OCI-LY3 (cell line): ENCODE measurements at regions not wholly inside any gene's neighbourhood (a gene's known extent, or its start where the extent isn't known, plus 50 kb on each side); places are given as distances from the start of the nearest gene placed in this dataset.
"Not testable (repeated sequence)": the region's sequence is repeated elsewhere in the genome, so short reads cannot be mapped to it uniquely, and the experiment has no call there.

Source experiments
- H2AFZ ChIP-seq: fragments of 200-600, 300-600 bp; shearing (Covaris generic); 2 replicates; pipeline ENCODE4 v1.6.0; 2014; ENCODE audit warnings: antibody characterized with exemption, low read depth, low read length
- H3K27ac ChIP-seq: fragments of 200-600, 300-600 bp; sonication (generic); 2 replicates; pipeline ENCODE4 v1.5.1; 2014; ENCODE audit warnings: mild to moderate bottlenecking, low read length, moderate library complexity, mixed read lengths
- H3K27me3 ChIP-seq: fragments of 200-600, 300-600 bp; sonication (generic); 2 replicates; pipeline ENCODE4 v1.6.1; 2014; ENCODE audit warnings: low read depth, low read length, mixed read lengths
- H3K36me3 ChIP-seq: fragments of 200-600, 300-600 bp; sonication (generic); replicated peaks from 2 replicates; pipeline ENCODE3; 2014; ENCODE audit warnings: low read depth, low read length, mixed read lengths
- H3K4me1 ChIP-seq: fragments of 300-600, 200-600 bp; sonication (generic); 2 replicates; pipeline ENCODE4 v1.6.1; 2014; ENCODE audit warnings: low read length, mixed read lengths
- H3K4me2 ChIP-seq: fragments of 200-600, 300-600 bp; sonication (generic); 2 replicates; pipeline ENCODE4 v1.6.1; 2014; ENCODE audit warnings: low read length, mixed read lengths
- H3K4me3 ChIP-seq: fragments of 300-600, 200-600 bp; sonication (generic); 2 replicates; pipeline ENCODE4 v1.5.1; 2014; ENCODE audit warnings: antibody characterized with exemption, mild to moderate bottlenecking, low read length, moderate library complexity
- H3K79me2 ChIP-seq: fragments of 300-600, 200-600 bp; shearing (Covaris generic); 2 replicates; pipeline ENCODE4 v1.6.1; 2014; ENCODE audit warnings: mild to moderate bottlenecking, low read length, mixed read lengths
- H3K9ac ChIP-seq: fragments of 300-600, 200-600 bp; shearing (Covaris generic); 2 replicates; pipeline ENCODE4 v1.6.0; 2014; ENCODE audit warnings: mild to moderate bottlenecking, low read length, moderate library complexity
- H3K9me3 ChIP-seq: fragments of 200-600, 300-600 bp; shearing (Covaris generic); 2 replicates; pipeline ENCODE4 v1.6.1; 2014; ENCODE audit warnings: low read length, mixed read lengths; ENCODE audit not compliant: insufficient read depth
- H4K20me1 ChIP-seq: fragments of 200-600, 300-600 bp; sonication (generic); 2 replicates; pipeline ENCODE4 v1.6.1; 2016; ENCODE audit warnings: low read length, mixed read lengths; ENCODE audit not compliant: insufficient read depth
- EZH2phosphoT487 ChIP-seq: fragments of 200-600 bp; shearing (Covaris generic); IDR thresholded peaks from 2 replicates; pipeline ENCODE4 v1.6.1; 2018; ENCODE audit warnings: antibody characterized with exemption, mixed run types, low read depth
- TF ChIP-seq, protein P1 (sequence below): fragments of 200-600, 300-600 bp; sonication (generic); IDR thresholded peaks from 2 replicates; pipeline ENCODE4 v1.5.1; 2014; ENCODE audit warnings: antibody characterized with exemption, low read length, low read depth

DNA sequence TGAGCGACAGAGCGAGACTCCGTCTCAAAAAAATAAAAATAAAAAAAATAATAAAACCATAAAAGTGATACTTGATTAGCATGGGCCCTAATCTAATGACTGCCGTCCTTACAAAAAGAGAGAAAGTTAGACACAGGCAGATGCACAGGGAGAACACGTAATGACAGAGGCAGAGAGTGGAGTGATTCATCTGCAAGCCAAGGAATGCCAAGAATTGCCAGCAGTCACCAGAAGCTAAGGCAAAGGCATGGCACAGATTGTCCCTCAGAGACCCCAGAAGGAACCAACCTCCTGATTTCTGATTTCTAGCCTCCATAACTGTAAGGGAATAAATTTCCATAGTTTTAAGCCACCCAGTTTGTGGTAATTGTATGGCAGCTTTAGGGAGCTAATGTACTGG is 79.6 kb upstream of the FREM1 start:
- Histone ChIP-seq H3K9me3 (no peaks in the 10 kb centered on the region), H3K36me3 (no peaks in the 10 kb centered on the region), H4K20me1 (no peaks in the 10 kb centered on the region), H3K79me2 (no peaks in the 10 kb centered on the region), H3K4me2 (no peak overlapping the region), H2AFZ (no peak overlapping the region), H3K9ac (no peak overlapping the region), H3K27me3 (no peaks in the 10 kb centered on the region), H3K27ac (no peak overlapping the region), H3K4me1 (peaks cover 3% of the 10 kb centered on the region; the same call in 1 of the 2 replicates), H3K4me3 (no peak overlapping the region)
- TF ChIP-seq, protein P1, sequence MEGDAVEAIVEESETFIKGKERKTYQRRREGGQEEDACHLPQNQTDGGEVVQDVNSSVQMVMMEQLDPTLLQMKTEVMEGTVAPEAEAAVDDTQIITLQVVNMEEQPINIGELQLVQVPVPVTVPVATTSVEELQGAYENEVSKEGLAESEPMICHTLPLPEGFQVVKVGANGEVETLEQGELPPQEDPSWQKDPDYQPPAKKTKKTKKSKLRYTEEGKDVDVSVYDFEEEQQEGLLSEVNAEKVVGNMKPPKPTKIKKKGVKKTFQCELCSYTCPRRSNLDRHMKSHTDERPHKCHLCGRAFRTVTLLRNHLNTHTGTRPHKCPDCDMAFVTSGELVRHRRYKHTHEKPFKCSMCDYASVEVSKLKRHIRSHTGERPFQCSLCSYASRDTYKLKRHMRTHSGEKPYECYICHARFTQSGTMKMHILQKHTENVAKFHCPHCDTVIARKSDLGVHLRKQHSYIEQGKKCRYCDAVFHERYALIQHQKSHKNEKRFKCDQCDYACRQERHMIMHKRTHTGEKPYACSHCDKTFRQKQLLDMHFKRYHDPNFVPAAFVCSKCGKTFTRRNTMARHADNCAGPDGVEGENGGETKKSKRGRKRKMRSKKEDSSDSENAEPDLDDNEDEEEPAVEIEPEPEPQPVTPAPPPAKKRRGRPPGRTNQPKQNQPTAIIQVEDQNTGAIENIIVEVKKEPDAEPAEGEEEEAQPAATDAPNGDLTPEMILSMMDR, result no peak
- no peak for TF ChIP-seq EZH2phosphoT487

DNA sequence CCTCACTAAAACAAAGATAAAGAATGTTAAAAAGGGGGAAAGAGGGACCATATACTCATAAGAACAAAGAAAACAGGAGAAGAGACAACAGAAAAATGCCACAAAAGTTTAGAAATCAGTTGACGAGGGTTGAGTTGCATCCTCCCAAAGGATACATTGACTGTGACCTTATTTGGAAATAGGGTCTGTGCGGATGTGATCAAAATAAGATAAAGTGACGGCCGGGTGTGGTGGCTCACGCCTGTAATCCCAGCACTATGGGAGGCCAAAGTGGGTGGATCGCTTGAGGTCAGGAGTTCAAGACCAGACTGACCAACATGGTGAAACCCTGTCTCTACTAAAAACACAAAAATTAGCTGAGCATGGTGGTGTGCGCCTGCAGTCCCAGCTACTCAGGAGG is 79.1 kb upstream of the FREM1 start:
- not testable (repeated sequence) for H3K27me3 ChIP-seq, H3K4me3 ChIP-seq, H3K9me3 ChIP-seq, H2AFZ ChIP-seq, H4K20me1 ChIP-seq, H3K4me2 ChIP-seq, H3K36me3 ChIP-seq, H3K9ac ChIP-seq, H3K27ac ChIP-seq, H3K4me1 ChIP-seq, H3K79me2 ChIP-seq

DNA sequence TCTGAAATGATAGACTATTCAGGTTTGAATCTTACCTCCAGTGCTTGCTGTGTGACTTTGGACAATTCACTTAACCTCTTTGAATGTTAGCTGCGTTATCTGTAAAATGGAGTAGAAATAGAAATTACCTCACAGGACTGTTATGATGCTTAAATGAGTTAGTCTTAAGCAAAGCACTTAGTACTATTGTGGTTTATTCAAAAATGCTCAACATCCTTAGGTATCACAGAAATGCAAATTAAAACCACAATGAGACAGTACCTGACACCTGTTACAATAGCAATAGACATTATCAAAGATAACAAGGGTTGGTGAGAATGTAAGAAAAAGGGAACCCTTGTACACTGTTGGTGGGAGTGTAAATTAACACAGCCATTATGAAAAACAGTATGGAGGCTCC is 77.6 kb upstream of the FREM1 start:
- no peaks in the 10 kb centered on the region for H3K9me3 ChIP-seq
- no peaks in the 10 kb centered on the region for H3K79me2 ChIP-seq
- H2AFZ ChIP-seq, result no peak overlapping the region
- no peak for TF ChIP-seq EZH2phosphoT487
- TF ChIP-seq, protein P1, result no peak
- H4K20me1 ChIP-seq, result no peaks in the 10 kb centered on the region
- no peak overlapping the region for H3K4me2 ChIP-seq
- no peaks in the 10 kb centered on the region for H3K27me3 ChIP-seq
- peaks cover 3% of the 10 kb centered on the region; the same call in 1 of the 2 replicates for H3K4me1 ChIP-seq
- H3K36me3 ChIP-seq, result no peaks in the 10 kb centered on the region
- no peak overlapping the region for H3K4me3 ChIP-seq
- no peak overlapping the region for H3K9ac ChIP-seq
- no peak overlapping the region for H3K27ac ChIP-seq

DNA sequence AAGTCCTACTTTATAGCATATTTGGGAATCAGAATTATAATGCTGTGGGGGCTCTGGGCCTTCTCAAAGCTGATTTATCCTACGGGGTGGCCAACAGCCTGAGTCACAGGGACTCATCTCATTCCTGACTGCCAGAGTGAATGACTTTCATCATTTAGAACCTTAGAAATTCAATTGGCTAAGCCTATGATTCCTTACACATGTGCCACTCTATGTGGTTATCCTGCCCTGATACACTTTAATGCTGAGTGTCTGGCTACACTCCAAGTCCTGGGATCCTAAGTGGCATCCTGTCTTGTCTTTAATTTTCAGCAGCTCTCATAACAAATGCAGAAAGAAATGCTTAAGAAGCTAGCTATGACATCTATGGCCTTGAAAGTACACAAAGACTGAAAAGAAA is 75.2 kb upstream of the FREM1 start:
- TF ChIP-seq EZH2phosphoT487, result no peak
- TF ChIP-seq, protein P1, result no peak
- H4K20me1 ChIP-seq, result no peaks in the 10 kb centered on the region
- H3K9me3 ChIP-seq, result no peaks in the 10 kb centered on the region
- H3K4me1 ChIP-seq, result no peaks in the 10 kb centered on the region
- no peak overlapping the region for H3K4me3 ChIP-seq
- H3K4me2 ChIP-seq, result no peak overlapping the region
- no peak overlapping the region for H3K9ac ChIP-seq
- H2AFZ ChIP-seq, result no peak overlapping the region
- H3K27ac ChIP-seq, result no peak overlapping the region
- H3K79me2 ChIP-seq, result no peaks in the 10 kb centered on the region
- H3K27me3 ChIP-seq, result peaks cover 3% of the 10 kb centered on the region; the same call in 1 of the 2 replicates
- no peaks in the 10 kb centered on the region for H3K36me3 ChIP-seq

DNA sequence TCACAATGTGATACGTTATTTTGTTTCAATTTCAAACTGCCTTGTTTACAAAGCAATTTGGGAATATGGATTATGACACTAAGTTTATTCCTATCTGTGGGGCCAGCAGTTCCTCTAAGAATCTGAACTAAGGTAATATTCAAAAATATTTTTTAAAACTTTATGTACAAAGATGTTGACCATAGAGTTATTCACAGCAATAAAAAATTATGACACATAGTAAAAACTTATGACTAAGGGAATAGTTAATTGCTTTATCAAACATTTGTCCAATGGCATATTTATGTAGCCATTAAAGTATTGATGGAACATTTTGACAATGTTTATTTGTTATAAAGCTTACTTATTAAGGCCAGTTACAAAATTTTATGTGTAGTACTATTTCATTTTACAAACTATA is 73.4 kb upstream of the FREM1 start:
- Histone ChIP-seq H3K4me2 (no peak overlapping the region), H3K9me3 (no peaks in the 10 kb centered on the region)
- no peak for TF ChIP-seq EZH2phosphoT487
- TF ChIP-seq, protein P1, result no peak

More for the DNA sequence above, 73.4 kb upstream of the FREM1 start:
- no peaks in the 10 kb centered on the region for H3K4me1 ChIP-seq
- no peak overlapping the region for H3K27ac ChIP-seq
- no peak overlapping the region for H3K9ac ChIP-seq
- no peak overlapping the region for H2AFZ ChIP-seq
- no peak overlapping the region for H3K4me3 ChIP-seq
- H4K20me1 ChIP-seq, result no peaks in the 10 kb centered on the region
- H3K27me3 ChIP-seq, result peaks cover 3% of the 10 kb centered on the region; the same call in 1 of the 2 replicates
- no peaks in the 10 kb centered on the region for H3K36me3 ChIP-seq
- H3K79me2 ChIP-seq, result no peaks in the 10 kb centered on the region
